ENCODE measurements at regions not wholly inside any gene's neighbourhood (a gene's known extent, or its start where the extent isn't known, plus 50 kb on each side); places are given as distances from the start of the nearest gene placed in this dataset.
"Not testable (repeated sequence)": the region's sequence is repeated elsewhere in the genome, so short reads cannot be mapped to it uniquely, and the experiment has no call there.

- Histone ChIP-seq H2BK5ac (ENCODE audit: low read length) (no peak overlapping the region), H4K5ac (ENCODE audit: low read length) (no peak overlapping the region), H3K23ac (ENCODE audit: low read length) (no peak overlapping the region), H2BK15ac (replicated peaks; ENCODE audit: low read depth) (no peak overlapping the region), H3K4me2 (ENCODE audit: low read length) (no peak overlapping the region), H3K36me3 (ENCODE audit: control insufficient read depth, insufficient read depth, low read length) (no peaks in the 10 kb centered on the region), H2BK120ac (ENCODE audit: low read depth, low read length) (no peak overlapping the region), H3K27ac (ENCODE audit: low read depth, low read length) (no peak overlapping the region), H3K18ac (ENCODE audit: low read length) (no peak overlapping the region), H3K27me3 (ENCODE audit: insufficient read depth, low read length, poor library complexity) (no peaks in the 10 kb centered on the region), H3K4ac (ENCODE audit: low read depth, low read length) (no peak overlapping the region), H3K79me1 (ENCODE audit: low read length) (no peaks in the 10 kb centered on the region), H3K4me3 (ENCODE audit: low read length) (no peak overlapping the region), H3K79me2 (ENCODE audit: control insufficient read depth, insufficient read depth, low read length) (no peaks in the 10 kb centered on the region), H3K56ac (ENCODE audit: low read length) (no peak overlapping the region), H4K8ac (ENCODE audit: low read depth, low read length) (no peak overlapping the region), H3K4me1 (ENCODE audit: control insufficient read depth, low read depth, low read length) (peaks cover 5% of the 10 kb centered on the region), H3K9ac (ENCODE audit: low read length) (no peak overlapping the region), H2AK5ac (ENCODE audit: low read length) (no peak overlapping the region)
- WGBS (ENCODE audit: extremely low coverage, insufficient coverage, low lambda C conversion rate), result 100% methylated on average over 1 of the region's 3 CpGs
- DNase-seq, result no peak
Measured at GRCh38 chr5:61230492-61230891, 68.2 kb upstream of the SMIM15 start.

DNA sequence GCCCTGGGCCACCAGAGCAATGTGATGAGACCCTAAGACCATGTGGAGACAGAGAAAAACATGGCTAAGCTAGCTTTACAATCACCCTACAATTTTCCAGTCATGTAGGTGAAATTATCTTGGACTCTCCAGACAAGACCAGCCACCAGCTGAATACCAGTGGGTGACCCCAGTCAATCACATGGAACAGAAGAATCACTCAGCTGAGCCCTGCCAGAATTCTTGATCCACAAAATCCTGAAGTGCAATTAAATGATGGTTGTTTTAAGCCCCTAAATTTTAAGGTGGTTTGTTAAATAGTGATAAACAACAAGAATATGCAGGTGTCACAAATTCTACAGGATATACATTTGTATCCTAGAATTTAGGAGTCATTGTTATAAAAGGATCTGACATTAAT lies 69.5 kb upstream of the SMIM15 start:
- Histone ChIP-seq H3K4me3 (ENCODE audit: low read length) (no peak overlapping the region), H4K5ac (ENCODE audit: low read length) (no peak overlapping the region), H3K79me2 (ENCODE audit: control insufficient read depth, insufficient read depth, low read length) (no peaks in the 10 kb centered on the region), H3K4me1 (ENCODE audit: control insufficient read depth, low read depth, low read length) (peaks cover 2% of the 10 kb centered on the region), H3K56ac (ENCODE audit: low read length) (no peak overlapping the region), H3K9ac (ENCODE audit: low read length) (no peak overlapping the region), H3K27ac (ENCODE audit: low read depth, low read length) (no peak overlapping the region), H2BK15ac (replicated peaks; ENCODE audit: low read depth) (no peak overlapping the region), H3K27me3 (ENCODE audit: insufficient read depth, low read length, poor library complexity) (no peaks in the 10 kb centered on the region), H3K4me2 (ENCODE audit: low read length) (no peak overlapping the region), H4K8ac (ENCODE audit: low read depth, low read length) (no peak overlapping the region), H3K18ac (ENCODE audit: low read length) (no peak overlapping the region), H3K36me3 (ENCODE audit: control insufficient read depth, insufficient read depth, low read length) (no peaks in the 10 kb centered on the region), H3K23ac (ENCODE audit: low read length) (no peak overlapping the region), H2BK5ac (ENCODE audit: low read length) (no peak overlapping the region), H3K79me1 (ENCODE audit: low read length) (no peaks in the 10 kb centered on the region), H2BK120ac (ENCODE audit: low read depth, low read length) (no peak overlapping the region), H3K4ac (ENCODE audit: low read depth, low read length) (no peak overlapping the region), H2AK5ac (ENCODE audit: low read length) (no peak overlapping the region)
- no peak for DNase-seq

- H2BK5ac ChIP-seq (ENCODE audit: low read length), result no peak overlapping the region
- no peak overlapping the region for H3K4ac ChIP-seq (ENCODE audit: low read depth, low read length)
- no peak for DNase-seq
- H3K4me1 ChIP-seq (ENCODE audit: control insufficient read depth, low read depth, low read length), result peaks cover 2% of the 10 kb centered on the region
- H3K79me1 ChIP-seq (ENCODE audit: low read length), result no peaks in the 10 kb centered on the region
- H3K79me2 ChIP-seq (ENCODE audit: control insufficient read depth, insufficient read depth, low read length), result no peaks in the 10 kb centered on the region
- no peaks in the 10 kb centered on the region for H3K27me3 ChIP-seq (ENCODE audit: insufficient read depth, low read length, poor library complexity)
- H3K4me3 ChIP-seq (ENCODE audit: low read length), result no peak overlapping the region
- no peak overlapping the region for H3K18ac ChIP-seq (ENCODE audit: low read length)
- no peak overlapping the region for H4K5ac ChIP-seq (ENCODE audit: low read length)
- no peak overlapping the region for H3K23ac ChIP-seq (ENCODE audit: low read length)
- no peak overlapping the region for H2BK15ac ChIP-seq (replicated peaks; ENCODE audit: low read depth)
- no peak overlapping the region for H2AK5ac ChIP-seq (ENCODE audit: low read length)
- no peak overlapping the region for H3K56ac ChIP-seq (ENCODE audit: low read length)
- no peak overlapping the region for H3K4me2 ChIP-seq (ENCODE audit: low read length)
- WGBS (ENCODE audit: extremely low coverage, insufficient coverage, low lambda C conversion rate), result no CpG with 5 or more reads among the region's 3 CpGs
- no peaks in the 10 kb centered on the region for H3K36me3 ChIP-seq (ENCODE audit: control insufficient read depth, insufficient read depth, low read length)
- no peak overlapping the region for H3K9ac ChIP-seq (ENCODE audit: low read length)
- no peak overlapping the region for H4K8ac ChIP-seq (ENCODE audit: low read depth, low read length)
- H2BK120ac ChIP-seq (ENCODE audit: low read depth, low read length), result no peak overlapping the region
- no peak overlapping the region for H3K27ac ChIP-seq (ENCODE audit: low read depth, low read length)
Measured at GRCh38 chr5:61232490-61233050, 70.3 kb upstream of the SMIM15 start.

GRCh38 chr5:61234019-61234418 lies 71.8 kb upstream of the SMIM15 start:
- H3K56ac ChIP-seq (ENCODE audit: low read length), result no peak overlapping the region
- no CpG with 5 or more reads among the region's 4 CpGs for WGBS (ENCODE audit: extremely low coverage, insufficient coverage, low lambda C conversion rate)
- no peaks in the 10 kb centered on the region for H3K27me3 ChIP-seq (ENCODE audit: insufficient read depth, low read length, poor library complexity)
- no peak overlapping the region for H3K18ac ChIP-seq (ENCODE audit: low read length)
- no peak overlapping the region for H4K8ac ChIP-seq (ENCODE audit: low read depth, low read length)
- H2AK5ac ChIP-seq (ENCODE audit: low read length), result no peak overlapping the region
- no peak overlapping the region for H3K4me3 ChIP-seq (ENCODE audit: low read length)
- no peak overlapping the region for H2BK15ac ChIP-seq (replicated peaks; ENCODE audit: low read depth)
- H4K5ac ChIP-seq (ENCODE audit: low read length), result no peak overlapping the region
- no peak for DNase-seq
- H2BK120ac ChIP-seq (ENCODE audit: low read depth, low read length), result no peak overlapping the region
- H3K79me1 ChIP-seq (ENCODE audit: low read length), result no peaks in the 10 kb centered on the region
- no peak overlapping the region for H3K27ac ChIP-seq (ENCODE audit: low read depth, low read length)
- H3K36me3 ChIP-seq (ENCODE audit: control insufficient read depth, insufficient read depth, low read length), result no peaks in the 10 kb centered on the region
- no peak overlapping the region for H3K23ac ChIP-seq (ENCODE audit: low read length)
- H3K9ac ChIP-seq (ENCODE audit: low read length), result no peak overlapping the region
- no peak overlapping the region for H3K4ac ChIP-seq (ENCODE audit: low read depth, low read length)
- no peak overlapping the region for H3K4me2 ChIP-seq (ENCODE audit: low read length)
- no peak overlapping the region for H2BK5ac ChIP-seq (ENCODE audit: low read length)
- no peaks in the 10 kb centered on the region for H3K79me2 ChIP-seq (ENCODE audit: control insufficient read depth, insufficient read depth, low read length)
- H3K4me1 ChIP-seq (ENCODE audit: control insufficient read depth, low read depth, low read length), result no peaks in the 10 kb centered on the region

DNA sequence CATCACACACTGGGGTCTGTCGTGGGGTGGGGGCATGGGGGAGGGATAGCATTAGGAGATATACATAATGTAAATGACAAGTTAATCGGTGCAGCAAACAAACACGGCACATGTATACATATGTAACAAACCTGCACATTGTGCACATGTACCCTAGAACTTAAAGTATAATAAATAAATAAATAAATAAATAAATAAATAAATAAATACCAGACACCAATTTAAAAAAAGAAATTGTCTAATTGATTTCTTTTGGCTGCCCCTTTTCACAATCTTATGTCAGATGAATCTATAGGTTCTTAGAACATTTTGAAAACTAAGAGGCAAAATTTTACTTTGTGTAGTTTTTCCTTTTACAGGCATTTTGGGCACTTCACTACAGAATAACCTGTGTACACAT lies 74.4 kb upstream of the SMIM15 start:
- not testable (repeated sequence) for H3K9ac ChIP-seq (ENCODE audit: low read length); H2AK5ac ChIP-seq (ENCODE audit: low read length); H3K56ac ChIP-seq (ENCODE audit: low read length); H3K79me2 ChIP-seq (ENCODE audit: control insufficient read depth, insufficient read depth, low read length); H3K4me1 ChIP-seq (ENCODE audit: control insufficient read depth, low read depth, low read length); H3K79me1 ChIP-seq (ENCODE audit: low read length); H3K4me3 ChIP-seq (ENCODE audit: low read length); H3K27me3 ChIP-seq (ENCODE audit: insufficient read depth, low read length, poor library complexity); H3K4me2 ChIP-seq (ENCODE audit: low read length); H4K8ac ChIP-seq (ENCODE audit: low read depth, low read length); H2BK120ac ChIP-seq (ENCODE audit: low read depth, low read length); H3K4ac ChIP-seq (ENCODE audit: low read depth, low read length); H3K23ac ChIP-seq (ENCODE audit: low read length); DNase-seq; H4K5ac ChIP-seq (ENCODE audit: low read length); H2BK5ac ChIP-seq (ENCODE audit: low read length); H3K18ac ChIP-seq (ENCODE audit: low read length); H3K27ac ChIP-seq (ENCODE audit: low read depth, low read length); H2BK15ac ChIP-seq (replicated peaks; ENCODE audit: low read depth); H3K36me3 ChIP-seq (ENCODE audit: control insufficient read depth, insufficient read depth, low read length)
- WGBS (ENCODE audit: extremely low coverage, insufficient coverage, low lambda C conversion rate), result no CpG with 5 or more reads among the region's 3 CpGs

GRCh38 chr5:61245486-61245885 lies 83.2 kb upstream of the SMIM15 start:
- Histone ChIP-seq H2AK5ac (ENCODE audit: low read length) (no peak overlapping the region), H3K79me1 (ENCODE audit: low read length) (no peaks in the 10 kb centered on the region), H3K4me3 (ENCODE audit: low read length) (no peak overlapping the region), H3K4me1 (ENCODE audit: control insufficient read depth, low read depth, low read length) (no peaks in the 10 kb centered on the region), H3K9ac (ENCODE audit: low read length) (no peak overlapping the region), H4K5ac (ENCODE audit: low read length) (no peak overlapping the region), H3K4me2 (ENCODE audit: low read length) (no peak overlapping the region), H2BK15ac (replicated peaks; ENCODE audit: low read depth) (no peak overlapping the region), H3K23ac (ENCODE audit: low read length) (no peak overlapping the region), H4K8ac (ENCODE audit: low read depth, low read length) (no peak overlapping the region), H3K79me2 (ENCODE audit: control insufficient read depth, insufficient read depth, low read length) (no peaks in the 10 kb centered on the region), H3K56ac (ENCODE audit: low read length) (no peak overlapping the region), H3K27ac (ENCODE audit: low read depth, low read length) (no peak overlapping the region), H2BK120ac (ENCODE audit: low read depth, low read length) (no peak overlapping the region), H3K18ac (ENCODE audit: low read length) (no peak overlapping the region), H2BK5ac (ENCODE audit: low read length) (no peak overlapping the region), H3K4ac (ENCODE audit: low read depth, low read length) (no peak overlapping the region), H3K27me3 (ENCODE audit: insufficient read depth, low read length, poor library complexity) (no peaks in the 10 kb centered on the region), H3K36me3 (ENCODE audit: control insufficient read depth, insufficient read depth, low read length) (no peaks in the 10 kb centered on the region)
- no CpG with 5 or more reads among the region's 4 CpGs for WGBS (ENCODE audit: extremely low coverage, insufficient coverage, low lambda C conversion rate)
- no peak for DNase-seq
